Occipital lobe (tissue), 1 donor: ENCODE measurements at regions not wholly inside any gene's neighbourhood (a gene's known extent, or its start where the extent isn't known, plus 50 kb on each side); places are given as distances from the start of the nearest gene placed in this dataset.

Experiments
- DNase-seq: peaks from one replicate; lab custom pipeline; 2025; lab: John Stamatoyannopoulos, UW

DNA sequence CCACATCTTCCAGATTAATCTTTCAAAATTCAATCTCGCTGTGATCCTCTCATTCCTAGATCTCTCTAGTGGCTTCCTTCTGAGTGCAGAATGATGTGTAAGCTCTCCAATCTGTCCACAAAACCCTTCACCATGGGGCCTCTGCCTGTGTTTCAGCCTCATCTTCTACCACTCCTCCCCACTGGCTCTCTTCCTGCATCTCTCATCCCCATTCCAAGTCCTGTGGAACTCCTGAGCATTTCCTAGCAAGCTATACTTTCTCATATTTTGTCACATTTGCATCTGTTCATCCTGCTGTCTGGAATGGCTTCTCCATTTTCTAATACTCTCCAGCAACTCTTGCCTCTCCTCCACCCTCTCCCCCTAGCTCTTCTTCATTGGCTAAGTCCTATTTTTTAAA is 242.0 kb upstream of the DAAM1 start:
- no peak for DNase-seq

DNA sequence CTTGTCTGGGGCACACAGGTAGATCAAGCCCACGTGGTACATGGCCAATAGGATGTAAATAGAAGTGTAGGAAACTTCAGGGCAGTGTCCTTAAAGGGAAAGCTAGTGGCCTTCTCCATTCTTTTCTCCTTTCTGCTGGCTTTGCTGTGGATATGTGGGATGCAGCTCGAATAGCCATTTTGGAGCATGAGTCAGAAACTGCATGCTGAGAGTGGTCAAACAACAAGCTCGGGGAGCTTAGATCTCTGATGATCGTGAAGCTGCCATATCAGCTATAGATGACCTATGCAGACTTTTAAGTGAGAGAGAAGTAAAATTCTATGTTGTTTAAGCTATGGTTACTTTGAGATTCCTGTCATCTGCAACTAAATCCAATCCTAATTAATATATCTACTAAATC is 241.3 kb upstream of the DAAM1 start:
- no peak for DNase-seq

DNA sequence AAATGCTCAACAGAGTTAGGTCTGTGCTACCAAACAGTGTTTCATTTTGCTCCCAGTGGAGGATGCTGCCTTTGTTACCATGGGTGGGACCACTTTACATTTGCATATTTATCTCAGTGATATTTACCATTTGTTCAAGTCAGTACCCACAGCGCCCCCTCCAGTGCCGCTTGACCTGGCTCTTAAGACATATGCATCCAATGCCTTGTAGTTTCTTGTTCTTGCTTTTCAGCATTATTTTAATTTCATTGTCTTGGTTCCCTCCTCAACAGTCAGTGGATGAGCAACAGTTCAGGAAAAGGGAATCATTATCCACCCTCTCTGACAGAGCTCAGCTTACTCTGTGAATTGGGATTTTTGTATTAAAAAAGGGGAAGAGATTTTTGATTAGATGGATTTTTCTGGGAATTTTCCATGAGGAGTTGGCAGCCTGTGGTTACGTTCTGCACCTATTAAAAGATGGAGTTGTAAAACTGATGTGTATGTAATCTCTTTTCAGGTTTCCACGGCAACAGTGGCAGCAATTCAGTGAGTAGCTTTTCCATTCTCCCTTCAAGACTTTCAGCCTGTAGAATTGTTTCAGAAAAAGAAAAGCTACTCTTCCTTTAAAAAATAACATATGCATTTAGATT is 240.5 kb upstream of the DAAM1 start:
- DNase-seq, result peak; percentile 3

DNA sequence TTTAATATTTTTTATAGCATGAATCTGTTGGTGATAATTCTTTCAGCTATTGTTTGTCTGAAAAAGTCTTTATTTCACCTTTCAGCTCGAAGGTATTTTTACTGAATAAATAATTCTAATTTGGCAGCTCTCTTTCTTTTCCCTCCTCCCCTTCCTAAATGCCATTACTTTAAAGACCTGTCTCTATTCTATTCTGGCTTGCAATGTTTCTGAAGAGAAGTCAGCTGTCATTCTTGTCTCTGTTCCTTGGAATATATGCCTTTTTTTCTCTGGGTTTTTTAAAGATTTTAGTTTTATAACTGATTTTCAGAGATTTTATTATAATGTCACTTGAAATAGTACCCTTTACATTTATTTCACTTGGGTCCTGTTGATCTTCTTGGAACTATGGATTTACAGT is 237.9 kb upstream of the DAAM1 start:
- no peak for DNase-seq

DNA sequence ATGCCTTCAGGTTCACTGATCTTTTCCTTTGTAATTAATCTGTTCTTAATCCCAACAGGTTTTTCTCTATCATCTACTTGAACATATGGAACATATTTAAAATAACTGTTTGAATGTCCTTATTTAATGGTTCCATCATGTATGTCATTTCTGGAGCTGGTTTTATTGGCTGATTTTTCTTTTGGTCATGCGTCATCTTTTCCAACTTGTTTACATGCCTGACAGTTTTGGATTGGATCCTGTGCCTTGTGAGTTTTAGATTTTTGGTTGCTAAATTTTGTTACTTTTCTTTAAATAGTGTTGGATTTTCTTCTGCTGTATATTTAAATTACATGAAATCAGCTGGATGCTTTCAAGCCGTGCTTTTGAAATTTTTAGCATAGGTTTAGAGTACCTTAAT is 237.3 kb upstream of the DAAM1 start:
- no peak for DNase-seq

DNA sequence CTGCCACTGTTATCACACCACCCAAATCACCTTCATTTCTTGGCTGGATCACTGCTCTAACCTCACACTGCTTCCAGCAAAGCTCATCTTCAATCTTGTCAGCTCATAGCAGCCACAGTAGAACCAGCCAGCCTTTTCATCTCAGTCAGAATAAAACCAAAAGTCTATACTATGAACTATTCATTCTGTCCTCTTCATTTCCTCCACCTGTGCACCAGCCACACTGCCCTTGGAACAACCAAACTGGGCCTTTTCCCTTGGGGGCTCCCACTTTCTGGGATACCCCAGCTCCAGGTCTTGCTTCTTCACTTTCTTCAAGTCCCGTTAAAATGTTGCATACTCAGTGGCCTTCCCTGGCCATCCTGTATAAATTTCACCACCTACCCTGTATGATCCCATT is 234.4 kb upstream of the DAAM1 start:
- no peak for DNase-seq

DNA sequence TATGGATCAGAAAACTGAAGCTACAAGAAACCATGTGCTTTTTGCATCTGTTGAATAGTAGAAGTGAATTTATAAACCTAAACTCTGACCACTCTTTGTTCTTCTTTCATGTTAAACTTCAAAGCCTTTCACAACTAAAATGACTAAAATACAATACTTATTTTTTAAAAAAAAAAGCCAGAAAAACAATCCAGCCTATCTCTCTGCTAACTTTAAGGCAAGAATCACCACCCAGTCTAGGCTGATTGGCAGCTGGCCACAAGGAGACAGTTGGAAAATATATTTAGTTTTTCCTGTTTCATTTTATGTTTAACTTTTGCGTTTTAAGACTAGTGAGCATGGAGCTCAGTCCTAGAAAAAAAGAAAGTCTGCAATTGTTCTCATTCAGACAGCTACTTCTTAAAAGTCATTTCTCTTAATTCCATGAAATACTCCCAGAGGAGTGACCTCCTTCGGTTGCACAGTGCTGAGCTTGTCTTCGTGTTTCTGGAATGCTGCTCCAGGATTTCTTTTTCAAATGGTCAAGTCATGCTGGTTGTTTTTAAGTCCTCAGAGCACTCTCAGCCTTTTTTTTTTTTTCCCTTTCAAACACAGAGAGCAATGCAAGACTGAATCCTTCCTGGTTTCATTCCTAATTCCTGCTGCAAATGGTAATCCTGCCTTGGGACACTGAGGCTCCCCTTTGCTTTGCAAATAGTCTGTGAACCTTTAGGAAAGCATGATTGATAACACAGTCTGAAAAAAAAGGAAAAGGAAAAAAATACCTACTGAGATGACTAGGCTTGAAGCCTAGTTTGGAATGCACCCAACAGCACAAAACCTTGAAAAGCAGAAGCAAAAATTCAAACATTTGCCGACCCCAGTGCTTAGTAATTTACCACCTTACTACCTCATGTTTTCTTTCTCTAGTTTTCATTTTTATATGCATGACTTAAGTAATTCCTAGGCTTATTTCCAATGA is 233.3 kb upstream of the DAAM1 start:
- DNase-seq, result no peak

DNA sequence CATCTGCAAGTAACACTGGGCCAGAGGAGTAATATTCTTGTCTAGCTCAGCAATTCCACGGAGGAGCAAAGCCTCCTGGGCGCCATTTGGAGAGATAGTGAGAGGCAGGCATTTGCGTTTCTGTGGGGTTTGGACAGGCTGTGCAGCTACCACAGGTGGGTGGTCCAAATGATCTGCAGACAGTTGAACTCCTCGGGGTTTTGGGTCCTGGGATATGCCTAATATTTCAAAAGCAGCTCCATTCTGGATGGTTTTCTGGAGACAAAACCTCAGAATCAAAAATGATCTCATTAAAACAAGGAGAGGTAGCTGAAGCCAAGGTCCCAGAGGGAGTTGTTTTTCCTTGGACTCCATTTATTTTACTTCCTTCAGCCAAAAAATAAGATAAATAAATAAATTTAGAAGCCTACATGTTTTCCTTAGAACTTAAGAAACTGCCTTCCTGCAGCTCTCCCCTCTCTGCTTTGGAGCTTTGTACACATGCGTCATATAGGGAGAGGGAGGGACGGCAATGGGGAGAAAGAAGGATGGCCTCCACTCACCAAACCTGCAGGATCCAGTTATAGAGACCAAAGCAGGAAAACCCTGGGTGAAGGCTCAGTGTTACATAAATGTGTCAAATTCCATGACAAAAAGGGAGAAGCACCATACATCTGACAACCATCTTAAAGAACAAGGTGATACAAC is 227.3 kb upstream of the DAAM1 start:
- DNase-seq, result no peak

DNA sequence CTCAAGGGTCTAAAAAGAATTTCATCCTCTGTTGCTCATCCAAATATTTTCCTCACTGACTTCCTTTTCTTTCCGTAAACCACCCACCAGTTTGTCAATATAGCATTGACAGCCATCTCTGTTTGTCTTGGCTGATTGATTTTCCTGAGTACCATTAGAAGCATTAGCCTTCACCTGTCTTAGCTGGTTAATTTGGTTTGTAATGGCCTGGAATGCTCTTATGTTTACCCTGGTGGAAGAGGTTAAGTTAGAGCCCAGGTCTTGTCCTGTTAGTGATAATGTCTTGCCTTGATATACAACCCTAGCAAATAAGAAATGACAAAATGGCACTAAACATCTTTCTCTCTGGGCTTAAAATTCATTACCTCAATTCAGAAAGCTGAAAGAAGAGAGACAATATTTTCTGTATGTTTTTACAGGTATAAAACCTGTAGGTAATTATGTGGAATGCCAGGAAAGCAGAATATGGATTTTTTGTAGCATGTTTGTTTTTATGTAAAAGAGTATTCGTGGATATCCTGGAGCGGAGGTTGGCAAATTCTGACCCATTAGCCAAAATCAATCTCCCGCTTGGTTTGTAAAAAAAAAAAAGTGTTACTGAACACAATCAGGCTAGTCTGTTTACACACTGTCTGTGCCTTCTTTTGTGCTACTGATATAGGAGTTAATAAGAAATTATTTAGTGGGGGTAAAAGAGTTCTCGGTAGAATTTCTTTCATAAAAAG is 224.4 kb upstream of the DAAM1 start:
- no peak for DNase-seq

DNA sequence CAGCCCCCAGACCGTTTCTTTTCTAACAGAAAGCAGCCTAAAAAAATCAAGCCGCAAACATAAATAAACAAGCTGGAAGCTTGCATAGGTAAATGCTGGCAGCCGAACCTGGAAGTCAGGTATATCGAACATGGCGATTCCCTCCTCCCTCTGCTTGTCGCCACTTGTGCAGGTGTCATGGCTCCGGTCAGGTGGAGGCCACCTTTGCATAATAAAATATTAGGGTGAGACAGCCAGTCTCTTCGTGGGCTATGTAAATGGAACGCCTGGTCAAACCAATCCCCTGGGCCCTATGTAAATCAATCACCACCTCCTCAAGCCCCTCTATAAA is 223.9 kb upstream of the DAAM1 start:
- no peak for DNase-seq

DNA sequence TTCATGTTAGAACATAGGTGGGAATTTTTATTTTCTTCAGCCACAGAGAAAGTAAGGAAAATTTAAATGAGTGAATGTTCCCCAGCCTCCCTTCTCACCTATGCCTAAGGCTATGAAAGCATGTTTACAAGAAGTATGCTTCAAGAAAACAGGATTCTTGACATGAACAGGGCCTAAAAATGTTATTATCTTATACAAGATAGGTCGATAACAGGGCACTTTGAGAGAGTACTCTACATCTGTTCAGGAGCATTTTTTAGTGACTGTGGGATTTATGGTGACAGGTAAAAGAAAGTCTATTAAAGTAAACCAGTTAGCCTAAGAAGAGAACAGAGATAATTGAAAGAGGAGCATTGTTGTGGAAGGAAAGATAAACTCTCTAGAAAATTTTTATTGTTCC is 222.9 kb upstream of the DAAM1 start:
- DNase-seq, result no peak

DNA sequence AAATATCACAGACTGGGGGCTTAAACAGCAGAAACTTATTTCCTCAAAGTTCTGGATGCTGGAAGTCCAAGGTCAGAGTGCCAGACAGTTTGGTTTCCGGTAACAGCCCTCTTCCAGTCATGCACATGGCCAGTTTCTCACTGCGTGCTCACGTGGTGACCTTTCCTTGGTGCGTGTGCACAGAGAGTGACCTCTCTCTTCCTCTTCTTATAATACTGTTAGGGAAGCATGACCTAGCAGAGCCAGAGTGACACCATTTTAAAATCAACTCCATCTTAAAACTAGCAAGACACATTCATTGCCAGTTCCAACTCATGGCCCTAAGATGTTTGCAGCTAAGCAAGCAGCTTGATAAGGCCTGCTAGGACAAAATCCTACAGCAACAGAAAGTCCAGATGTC is 221.5 kb upstream of the DAAM1 start:
- no peak for DNase-seq

DNA sequence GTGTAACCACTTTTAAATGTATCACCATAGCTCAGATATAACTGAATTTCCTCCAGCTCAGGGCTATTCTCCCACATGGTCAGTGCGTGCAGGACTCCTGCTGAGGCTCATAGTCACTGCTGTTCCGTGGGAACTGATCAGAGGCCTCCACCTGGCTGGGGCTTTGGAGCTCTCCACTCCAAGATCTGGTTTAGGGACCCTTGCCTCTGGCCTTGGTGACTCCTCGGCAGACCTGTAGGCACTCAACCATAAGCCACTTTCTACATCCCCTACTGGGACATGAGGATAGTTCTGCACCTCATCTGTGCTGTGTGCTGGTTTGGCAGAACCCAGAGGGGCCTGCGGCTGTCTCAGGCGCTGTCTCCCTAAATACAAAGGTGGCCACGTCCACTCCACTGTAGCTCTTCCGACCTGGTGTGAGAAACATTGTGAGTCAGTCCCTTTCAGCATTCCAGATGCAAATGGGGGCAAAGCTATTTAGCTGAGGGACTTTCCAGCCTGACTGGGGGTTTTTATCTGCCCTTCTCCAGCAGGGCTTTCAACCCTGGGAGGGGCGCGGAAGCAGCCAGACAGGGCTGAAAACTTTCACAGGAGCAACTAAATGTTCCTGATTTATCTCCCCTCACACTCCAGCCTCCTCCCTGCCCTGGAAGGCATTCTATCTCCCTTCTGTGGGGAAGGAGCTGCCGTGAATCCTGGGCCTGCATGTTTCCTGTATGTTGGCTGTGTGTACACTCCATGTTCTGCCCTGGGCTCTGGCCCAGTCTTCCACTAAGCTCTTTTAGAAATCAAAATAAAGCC is 218.3 kb upstream of the DAAM1 start:
- no peak for DNase-seq

DNA sequence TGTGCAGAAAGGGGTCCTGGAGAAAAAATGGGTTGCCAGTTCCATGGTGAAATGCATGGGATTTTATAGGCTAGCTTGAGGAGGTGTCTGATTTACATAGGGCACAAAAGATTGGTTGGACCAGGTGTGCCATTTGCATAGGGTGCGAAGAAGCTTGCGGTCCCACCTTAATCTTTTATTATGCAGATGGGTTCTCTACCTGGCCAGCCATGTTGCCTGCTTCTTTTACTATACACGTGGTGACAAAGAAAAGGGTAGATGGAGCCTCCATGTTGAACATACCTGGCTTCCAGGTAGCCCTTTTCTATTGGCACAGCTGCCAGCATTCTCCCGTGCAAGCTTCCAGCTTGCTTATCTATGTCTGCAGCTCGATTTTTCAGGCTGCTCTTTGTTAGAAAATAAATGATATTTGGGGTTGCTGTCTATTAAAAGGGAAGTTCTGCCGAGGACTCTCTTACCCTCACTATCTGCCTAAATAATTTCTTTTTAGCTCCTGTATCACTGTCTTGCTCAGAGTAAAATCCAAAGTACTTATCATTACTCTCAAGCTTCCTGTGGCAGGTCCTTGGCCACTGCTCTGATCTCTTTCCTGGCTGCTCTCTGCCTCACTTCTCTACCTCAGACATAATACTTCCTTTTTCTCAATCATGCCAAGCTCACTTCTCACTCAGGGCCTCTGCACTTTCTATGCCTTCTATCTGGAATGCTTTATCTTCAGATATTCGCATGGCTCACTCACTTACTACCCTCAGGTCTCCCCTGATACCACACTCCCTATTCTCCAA is 216.0 kb upstream of the DAAM1 start:
- no peak for DNase-seq

DNA sequence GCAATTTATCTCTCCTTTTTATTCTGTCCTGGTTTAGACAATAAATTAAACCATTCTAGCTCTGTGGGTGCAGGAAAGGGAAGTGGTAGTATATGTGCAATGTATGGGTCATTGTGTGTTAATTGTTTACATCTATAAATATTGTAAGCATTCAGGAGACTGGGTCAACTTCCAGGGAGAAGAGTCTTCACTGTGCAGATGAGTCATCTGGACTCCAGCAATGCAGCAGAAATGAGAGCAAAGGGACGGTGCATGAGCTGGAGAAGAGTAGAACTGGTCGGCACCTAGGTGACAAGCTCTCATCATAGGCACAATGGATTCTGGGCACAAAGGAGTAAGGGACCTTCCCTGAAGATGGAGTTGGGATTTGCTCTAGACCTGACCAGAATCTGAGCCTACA is 211.1 kb upstream of the DAAM1 start:
- DNase-seq, result no peak

DNA sequence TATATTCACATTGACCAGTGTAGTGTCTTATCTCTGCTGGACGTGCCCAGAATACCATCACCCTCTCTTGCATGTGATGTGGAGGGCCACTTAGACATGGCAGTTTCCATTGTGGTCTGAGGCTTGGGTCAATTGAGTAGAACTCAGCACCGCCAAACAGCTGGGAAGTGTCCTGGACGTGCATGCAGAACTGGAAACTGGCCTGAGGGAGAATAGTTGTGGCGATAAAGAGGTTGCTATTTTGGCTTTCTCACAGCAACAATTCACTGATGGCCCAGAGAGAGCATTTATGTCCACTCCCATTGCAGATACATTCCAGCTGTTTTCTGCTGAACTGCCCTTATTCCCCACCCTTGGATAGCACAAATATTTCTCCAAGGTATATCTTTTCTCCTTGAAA is 210.1 kb upstream of the DAAM1 start:
- DNase-seq, result no peak

DNA sequence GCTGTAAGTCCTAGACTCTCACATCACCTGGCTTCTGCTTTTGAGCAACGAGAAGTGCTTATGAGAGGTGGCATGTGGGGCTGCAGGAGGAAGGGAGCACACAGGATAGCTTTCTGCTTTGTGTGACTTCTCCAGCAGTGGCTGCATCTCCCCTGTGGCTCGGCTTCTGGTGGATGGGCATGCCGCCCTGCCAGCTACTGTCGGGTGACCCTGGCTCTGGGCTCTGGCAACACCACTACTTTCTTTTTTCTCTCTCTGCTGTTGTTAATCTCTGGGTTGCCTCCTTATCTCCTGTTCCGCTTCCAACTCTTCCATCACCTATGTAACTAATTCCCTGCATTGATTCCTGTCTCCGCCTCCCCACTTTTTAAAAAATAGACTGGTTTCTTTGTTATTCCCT is 209.1 kb upstream of the DAAM1 start:
- DNase-seq, result no peak

DNA sequence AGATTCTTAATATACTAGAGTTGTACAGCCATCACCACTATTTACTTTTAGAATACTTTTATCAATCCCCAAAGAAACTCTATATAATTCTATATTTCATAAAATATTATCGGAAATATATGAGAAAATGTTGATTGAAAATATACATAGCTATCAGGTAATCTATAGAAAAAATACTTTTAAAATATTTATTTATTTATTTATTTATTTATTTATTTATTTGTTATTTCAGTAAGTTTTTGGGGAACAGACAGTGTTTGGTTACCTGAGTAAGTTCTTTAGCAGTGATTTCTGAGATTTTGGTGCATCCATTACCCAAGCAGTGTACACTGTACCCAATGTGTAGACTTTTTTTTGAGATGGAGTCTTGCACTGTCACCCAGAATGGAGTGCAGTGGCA is 206.6 kb upstream of the DAAM1 start:
- DNase-seq, result no peak

DNA sequence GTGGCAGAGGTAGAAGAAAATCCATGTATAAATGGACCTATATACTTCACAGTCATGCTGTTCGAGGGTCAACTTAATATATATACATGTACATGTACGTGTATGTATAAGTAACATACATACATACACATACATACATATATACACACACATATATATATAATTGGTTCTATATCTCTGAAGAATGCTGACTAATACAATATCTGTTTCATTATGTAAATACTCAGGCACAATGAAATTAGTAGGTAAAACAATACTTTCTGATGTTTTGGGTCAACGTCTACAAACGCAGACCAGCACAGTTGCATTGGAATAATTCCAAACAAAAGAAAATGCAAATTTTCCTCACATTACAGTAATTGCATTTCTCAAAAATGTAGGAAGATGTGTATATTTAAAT is 202.7 kb upstream of the DAAM1 start:
- no peak for DNase-seq

DNA sequence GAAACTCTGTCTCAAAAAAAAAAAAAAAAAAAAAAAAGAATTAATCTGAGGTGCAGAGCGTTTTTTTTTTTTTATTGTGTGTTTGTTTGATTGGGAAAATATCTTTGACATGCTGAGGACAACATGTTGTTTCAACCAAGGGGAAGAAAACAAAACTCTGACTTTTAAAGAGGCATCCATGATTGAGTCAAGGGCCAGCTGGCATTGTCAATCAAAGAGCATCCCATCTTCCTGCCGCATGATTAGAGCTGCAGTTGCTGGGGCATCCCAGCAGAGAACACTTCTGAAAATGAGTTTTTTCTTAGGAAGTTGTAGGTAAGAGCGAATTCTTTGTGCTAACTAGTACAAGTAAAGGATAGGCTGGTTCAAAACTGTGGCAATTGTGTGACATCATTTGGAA is 200.9 kb upstream of the DAAM1 start:
- no peak for DNase-seq
